GM12873 (cell line): ENCODE measurements at regions not wholly inside any gene's neighbourhood (a gene's known extent, or its start where the extent isn't known, plus 50 kb on each side); places are given as distances from the start of the nearest gene placed in this dataset.

Experiments
- TF ChIP-seq, protein P1 (sequence below): IDR thresholded peaks from 2 replicates; pipeline ENCODE4 v1.5.1; 2012; ENCODE audit warnings: low read depth, mild to moderate bottlenecking, moderate library complexity, low read length, control low read depth; ENCODE audit not compliant: insufficient read depth; ENCODE audit errors: missing control alignments

- TF ChIP-seq, protein P1, sequence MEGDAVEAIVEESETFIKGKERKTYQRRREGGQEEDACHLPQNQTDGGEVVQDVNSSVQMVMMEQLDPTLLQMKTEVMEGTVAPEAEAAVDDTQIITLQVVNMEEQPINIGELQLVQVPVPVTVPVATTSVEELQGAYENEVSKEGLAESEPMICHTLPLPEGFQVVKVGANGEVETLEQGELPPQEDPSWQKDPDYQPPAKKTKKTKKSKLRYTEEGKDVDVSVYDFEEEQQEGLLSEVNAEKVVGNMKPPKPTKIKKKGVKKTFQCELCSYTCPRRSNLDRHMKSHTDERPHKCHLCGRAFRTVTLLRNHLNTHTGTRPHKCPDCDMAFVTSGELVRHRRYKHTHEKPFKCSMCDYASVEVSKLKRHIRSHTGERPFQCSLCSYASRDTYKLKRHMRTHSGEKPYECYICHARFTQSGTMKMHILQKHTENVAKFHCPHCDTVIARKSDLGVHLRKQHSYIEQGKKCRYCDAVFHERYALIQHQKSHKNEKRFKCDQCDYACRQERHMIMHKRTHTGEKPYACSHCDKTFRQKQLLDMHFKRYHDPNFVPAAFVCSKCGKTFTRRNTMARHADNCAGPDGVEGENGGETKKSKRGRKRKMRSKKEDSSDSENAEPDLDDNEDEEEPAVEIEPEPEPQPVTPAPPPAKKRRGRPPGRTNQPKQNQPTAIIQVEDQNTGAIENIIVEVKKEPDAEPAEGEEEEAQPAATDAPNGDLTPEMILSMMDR, result no peak
Measured at GRCh38 chr13:21973437-21974125, 302.7 kb downstream of the FGF9 start.

- TF ChIP-seq, protein P1, result no peak
Measured at GRCh38 chr13:21974741-21975140, 303.9 kb downstream of the FGF9 start.

DNA sequence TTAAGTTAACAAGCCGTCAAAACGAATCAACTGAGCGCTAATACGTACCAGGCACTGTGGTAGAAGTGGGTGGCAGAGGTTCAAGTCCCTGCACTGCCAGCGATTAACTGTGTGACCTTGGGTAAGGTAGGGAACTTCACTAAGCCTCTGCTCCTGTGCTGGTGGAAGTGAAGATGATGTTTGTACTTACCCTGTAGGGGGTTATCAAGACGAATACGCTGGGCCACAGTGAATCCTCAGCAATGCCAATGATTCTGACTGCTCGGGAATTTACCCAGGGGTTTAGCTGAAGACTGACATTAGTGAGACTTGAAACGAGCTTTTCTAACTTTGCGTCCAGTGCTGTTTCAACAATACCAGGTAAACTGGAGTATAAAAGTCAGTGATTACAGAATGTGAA, 305.3 kb downstream of the FGF9 start:
- TF ChIP-seq, protein P1, result no peak

- TF ChIP-seq, protein P1, result no peak
Measured at GRCh38 chr13:21979161-21979806, 308.4 kb downstream of the FGF9 start.

- TF ChIP-seq, protein P1, result no peak
Measured at GRCh38 chr13:21980049-21980448, 309.2 kb downstream of the FGF9 start.

GRCh38 chr13:21984156-21984555, 313.3 kb downstream of the FGF9 start:
- TF ChIP-seq, protein P1, result no peak

- TF ChIP-seq, protein P1, result no peak
Measured at GRCh38 chr13:21986602-21987001, 315.7 kb downstream of the FGF9 start.
